WTC11 (cell line): ENCODE measurements at regions not wholly inside any gene's neighbourhood (a gene's known extent, or its start where the extent isn't known, plus 50 kb on each side); places are given as distances from the start of the nearest gene placed in this dataset.

ENCODE experiments used
- ATAC-seq: fragments of 200-7000 bp; cut with Tn5 transposase; 2 replicates; pipeline ENCODE4 v1.10.0; 2021; ENCODE audit warnings: mild to moderate bottlenecking, moderate library complexity
- CTCF ChIA-PET: fragments of 300-600 bp; sonication (Branson Sonifier 250); formaldehyde crosslinking; loops from one replicate; lab custom pipeline; 2021; ENCODE audit warnings: antibody characterized with exemption; lab: Charles Lee
- POLR2A ChIA-PET: fragments of 350-600 bp; sonication (Branson Sonifier 250); formaldehyde crosslinking; loops from one replicate; lab custom pipeline; 2021; ENCODE audit warnings: antibody characterized with exemption; lab: Charles Lee
- DNase-seq: peaks from one replicate; pipeline ENCODE4 v3.0.0; 2021; ENCODE audit warnings: low spot score
- H3K27ac Mint-ChIP-seq: 2 replicates; pipeline ENCODE4 v1.8.0; 2021; ENCODE audit warnings: mixed read lengths
- H3K27me3 Mint-ChIP-seq: 2 replicates; pipeline ENCODE4 v1.8.0; 2021; ENCODE audit warnings: low read depth, mild to moderate bottlenecking, moderate library complexity, mixed read lengths
- H3K36me3 Mint-ChIP-seq: 2 replicates; pipeline ENCODE4 v1.8.0; 2021; ENCODE audit warnings: mixed read lengths
- H3K4me1 Mint-ChIP-seq: 2 replicates; pipeline ENCODE4 v1.8.0; 2022; ENCODE audit warnings: mixed read lengths
- H3K4me3 Mint-ChIP-seq: 2 replicates; pipeline ENCODE4 v1.8.0; 2021; ENCODE audit warnings: mild to moderate bottlenecking, moderate library complexity, mixed read lengths
- H3K9me3 Mint-ChIP-seq: 2 replicates; pipeline ENCODE4 v1.8.0; 2021; ENCODE audit warnings: mixed read lengths
- CREB1 ChIP-seq: sonication (generic); formaldehyde crosslinking; IDR thresholded peaks from 2 replicates; pipeline ENCODE4 v1.8.0; 2023; ENCODE audit warnings: mild to moderate bottlenecking, missing genetic modification reagents
- ELF4 ChIP-seq: sonication (generic); formaldehyde crosslinking; IDR thresholded peaks from 2 replicates; pipeline ENCODE4 v1.8.1; 2022; ENCODE audit warnings: low read depth, mild to moderate bottlenecking, moderate library complexity, missing genetic modification reagents
- EMX1 ChIP-seq: fragments of 250-450 bp; sonication (Bioruptor Pico); IDR thresholded peaks from 2 replicates; pipeline ENCODE4 v1.8.0; 2021; ENCODE audit warnings: mild to moderate bottlenecking
- FOXJ3 ChIP-seq: sonication (generic); formaldehyde crosslinking; IDR thresholded peaks from 2 replicates; pipeline ENCODE4 v1.9.0; 2021; ENCODE audit warnings: missing genetic modification reagents, mild to moderate bottlenecking, borderline replicate concordance
- GRHL2 ChIP-seq: fragments of 250-450 bp; sonication (Bioruptor Pico); IDR thresholded peaks from 2 replicates; pipeline ENCODE4 v1.8.0; 2022; ENCODE audit warnings: mild to moderate bottlenecking, moderate library complexity; ENCODE audit not compliant: insufficient replicate concordance, severe bottlenecking
- JUN ChIP-seq: sonication (generic); formaldehyde crosslinking; IDR thresholded peaks from 2 replicates; pipeline ENCODE4 v1.8.0; 2023; ENCODE audit warnings: mild to moderate bottlenecking, missing genetic modification reagents
- MXD4 ChIP-seq: fragments of 250-450 bp; sonication (Bioruptor Pico); IDR thresholded peaks from 2 replicates; pipeline ENCODE4 v1.8.0; 2021; ENCODE audit warnings: mild to moderate bottlenecking, moderate library complexity, borderline replicate concordance
- MYBL2 ChIP-seq: sonication (generic); formaldehyde crosslinking; IDR thresholded peaks from 2 replicates; pipeline ENCODE4 v1.8.1; 2023; ENCODE audit warnings: mild to moderate bottlenecking, moderate library complexity, missing genetic modification reagents
- NR1H2 ChIP-seq: sonication (generic); formaldehyde crosslinking; IDR thresholded peaks from 2 replicates; pipeline ENCODE4 v1.9.0; 2021; ENCODE audit warnings: mild to moderate bottlenecking, moderate library complexity, missing genetic modification reagents
- OVOL2 ChIP-seq: fragments of 250-450 bp; sonication (Bioruptor Pico); IDR thresholded peaks from 2 replicates; pipeline ENCODE4 v1.9.0; 2021; ENCODE audit warnings: mild to moderate bottlenecking, borderline replicate concordance
- SMAD4 ChIP-seq: sonication (generic); formaldehyde crosslinking; IDR thresholded peaks from 2 replicates; pipeline ENCODE4 v1.8.0; 2022; ENCODE audit warnings: mild to moderate bottlenecking, missing genetic modification reagents
- TCF7 ChIP-seq: sonication (generic); formaldehyde crosslinking; IDR thresholded peaks from 2 replicates; pipeline ENCODE4 v1.8.0; 2022; ENCODE audit warnings: mild to moderate bottlenecking, low read depth, missing genetic modification reagents, moderate library complexity
- TEAD4 ChIP-seq: sonication (generic); formaldehyde crosslinking; IDR thresholded peaks from 2 replicates; pipeline ENCODE4 v1.8.0; 2022; ENCODE audit warnings: mild to moderate bottlenecking, missing genetic modification reagents
- ZBTB21 ChIP-seq: sonication (generic); formaldehyde crosslinking; IDR thresholded peaks from 2 replicates; pipeline ENCODE4 v1.8.1; 2023; ENCODE audit warnings: mild to moderate bottlenecking, missing genetic modification reagents, borderline replicate concordance
- ZNF121 ChIP-seq: sonication (generic); formaldehyde crosslinking; IDR thresholded peaks from 2 replicates; pipeline ENCODE4 v1.8.0; 2023; ENCODE audit warnings: missing genetic modification reagents
- ZNF138 ChIP-seq: sonication (generic); formaldehyde crosslinking; conservative IDR thresholded peaks from 2 replicates; pipeline ENCODE4 v1.8.1; 2022; ENCODE audit warnings: mild to moderate bottlenecking, moderate library complexity, missing genetic modification reagents
- ZNF263 ChIP-seq: sonication (generic); formaldehyde crosslinking; IDR thresholded peaks from 2 replicates; pipeline ENCODE4 v1.8.1; 2022; ENCODE audit warnings: low read depth, mild to moderate bottlenecking, moderate library complexity, missing genetic modification reagents
- ZNF317 ChIP-seq: sonication (generic); formaldehyde crosslinking; IDR thresholded peaks from 2 replicates; pipeline ENCODE4 v1.8.1; 2023; ENCODE audit warnings: low read depth, mild to moderate bottlenecking, moderate library complexity, missing genetic modification reagents, borderline replicate concordance
- ZNF423 ChIP-seq: fragments of 250-450 bp; sonication (Bioruptor Pico); IDR thresholded peaks from 2 replicates; pipeline ENCODE4 v2.1.2; 2022; ENCODE audit warnings: mild to moderate bottlenecking, moderate library complexity
- TF ChIP-seq, protein P1 (sequence below): sonication (generic); formaldehyde crosslinking; IDR thresholded peaks from 2 replicates; pipeline ENCODE4 v1.8.1; 2023; ENCODE audit warnings: mild to moderate bottlenecking, missing genetic modification reagents, moderate library complexity
- TF ChIP-seq, protein P2 (sequence below): sonication (generic); formaldehyde crosslinking; IDR thresholded peaks from 2 replicates; pipeline ENCODE4 v1.8.0; 2022; ENCODE audit warnings: missing genetic modification reagents
- TF ChIP-seq, protein P3 (sequence below): sonication (generic); formaldehyde crosslinking; IDR thresholded peaks from 2 replicates; pipeline ENCODE4 v1.8.0; 2022; ENCODE audit warnings: mild to moderate bottlenecking, missing genetic modification reagents
- TF ChIP-seq, protein P4 (sequence below): sonication (generic); formaldehyde crosslinking; IDR thresholded peaks from 2 replicates; pipeline ENCODE4 v1.8.1; 2023; ENCODE audit warnings: mild to moderate bottlenecking, missing genetic modification reagents, borderline replicate concordance
- TF ChIP-seq, protein P5 (sequence below): fragments of 250-450 bp; sonication (Bioruptor Pico); IDR thresholded peaks from 2 replicates; pipeline ENCODE4 v1.9.0; 2021; ENCODE audit warnings: mild to moderate bottlenecking
- TF ChIP-seq, protein P6 (sequence below): sonication (generic); formaldehyde crosslinking; IDR thresholded peaks from 2 replicates; pipeline ENCODE4 v1.8.0; 2022; ENCODE audit warnings: mild to moderate bottlenecking, missing genetic modification reagents

DNA sequence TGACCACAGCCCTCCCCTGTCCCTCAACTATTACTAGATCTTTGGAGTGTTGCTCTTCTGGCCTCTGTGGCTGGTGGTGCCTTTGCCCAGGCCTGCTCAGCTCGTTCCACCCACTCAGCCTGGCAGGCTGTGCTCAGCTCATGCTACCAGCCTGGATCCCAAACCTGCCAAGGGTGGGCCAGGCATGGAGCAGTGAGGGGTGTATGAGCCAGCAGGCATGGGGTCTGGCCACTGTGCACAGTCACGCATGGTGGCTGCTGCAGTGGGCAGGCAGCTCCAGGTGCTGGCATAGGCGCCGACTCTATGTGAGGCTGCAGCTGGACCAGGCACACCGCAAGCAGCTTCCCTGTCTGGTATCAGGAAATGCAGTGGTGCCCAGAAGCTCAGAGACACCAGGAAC is 449.9 kb downstream of the MATN1 start:
- H3K36me3 Mint-ChIP-seq, result no peaks in the 10 kb centered on the region
- H3K9me3 Mint-ChIP-seq, result no peaks in the 10 kb centered on the region
- no peaks in the 10 kb centered on the region for H3K4me1 Mint-ChIP-seq
- POLR2A ChIA-PET, result no interaction called here
- ATAC-seq (no peak), DNase-seq (no peak)
- H3K27ac Mint-ChIP-seq, result no peak overlapping the region
- TF ChIP-seq, protein P1, sequence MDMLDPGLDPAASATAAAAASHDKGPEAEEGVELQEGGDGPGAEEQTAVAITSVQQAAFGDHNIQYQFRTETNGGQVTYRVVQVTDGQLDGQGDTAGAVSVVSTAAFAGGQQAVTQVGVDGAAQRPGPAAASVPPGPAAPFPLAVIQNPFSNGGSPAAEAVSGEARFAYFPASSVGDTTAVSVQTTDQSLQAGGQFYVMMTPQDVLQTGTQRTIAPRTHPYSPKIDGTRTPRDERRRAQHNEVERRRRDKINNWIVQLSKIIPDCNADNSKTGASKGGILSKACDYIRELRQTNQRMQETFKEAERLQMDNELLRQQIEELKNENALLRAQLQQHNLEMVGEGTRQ, result no peak
- TF ChIP-seq, protein P2, sequence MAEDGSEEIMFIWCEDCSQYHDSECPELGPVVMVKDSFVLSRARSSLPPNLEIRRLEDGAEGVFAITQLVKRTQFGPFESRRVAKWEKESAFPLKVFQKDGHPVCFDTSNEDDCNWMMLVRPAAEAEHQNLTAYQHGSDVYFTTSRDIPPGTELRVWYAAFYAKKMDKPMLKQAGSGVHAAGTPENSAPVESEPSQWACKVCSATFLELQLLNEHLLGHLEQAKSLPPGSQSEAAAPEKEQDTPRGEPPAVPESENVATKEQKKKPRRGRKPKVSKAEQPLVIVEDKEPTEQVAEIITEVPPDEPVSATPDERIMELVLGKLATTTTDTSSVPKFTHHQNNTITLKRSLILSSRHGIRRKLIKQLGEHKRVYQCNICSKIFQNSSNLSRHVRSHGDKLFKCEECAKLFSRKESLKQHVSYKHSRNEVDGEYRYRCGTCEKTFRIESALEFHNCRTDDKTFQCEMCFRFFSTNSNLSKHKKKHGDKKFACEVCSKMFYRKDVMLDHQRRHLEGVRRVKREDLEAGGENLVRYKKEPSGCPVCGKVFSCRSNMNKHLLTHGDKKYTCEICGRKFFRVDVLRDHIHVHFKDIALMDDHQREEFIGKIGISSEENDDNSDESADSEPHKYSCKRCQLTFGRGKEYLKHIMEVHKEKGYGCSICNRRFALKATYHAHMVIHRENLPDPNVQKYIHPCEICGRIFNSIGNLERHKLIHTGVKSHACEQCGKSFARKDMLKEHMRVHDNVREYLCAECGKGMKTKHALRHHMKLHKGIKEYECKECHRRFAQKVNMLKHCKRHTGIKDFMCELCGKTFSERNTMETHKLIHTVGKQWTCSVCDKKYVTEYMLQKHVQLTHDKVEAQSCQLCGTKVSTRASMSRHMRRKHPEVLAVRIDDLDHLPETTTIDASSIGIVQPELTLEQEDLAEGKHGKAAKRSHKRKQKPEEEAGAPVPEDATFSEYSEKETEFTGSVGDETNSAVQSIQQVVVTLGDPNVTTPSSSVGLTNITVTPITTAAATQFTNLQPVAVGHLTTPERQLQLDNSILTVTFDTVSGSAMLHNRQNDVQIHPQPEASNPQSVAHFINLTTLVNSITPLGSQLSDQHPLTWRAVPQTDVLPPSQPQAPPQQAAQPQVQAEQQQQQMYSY (CRISPR knock-in tag), result no peak
- TF ChIP-seq, protein P3, sequence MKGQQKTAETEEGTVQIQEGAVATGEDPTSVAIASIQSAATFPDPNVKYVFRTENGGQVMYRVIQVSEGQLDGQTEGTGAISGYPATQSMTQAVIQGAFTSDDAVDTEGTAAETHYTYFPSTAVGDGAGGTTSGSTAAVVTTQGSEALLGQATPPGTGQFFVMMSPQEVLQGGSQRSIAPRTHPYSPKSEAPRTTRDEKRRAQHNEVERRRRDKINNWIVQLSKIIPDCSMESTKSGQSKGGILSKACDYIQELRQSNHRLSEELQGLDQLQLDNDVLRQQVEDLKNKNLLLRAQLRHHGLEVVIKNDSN, result no peak
- TF ChIP-seq ZBTB21 (CRISPR knock-in tag) (no peak), TEAD4 (CRISPR knock-in tag) (no peak), MYBL2 (CRISPR knock-in tag) (no peak), ZNF121 (CRISPR knock-in tag) (no peak), ZNF138 (CRISPR knock-in tag) (no peak), GRHL2 (CRISPR knock-in tag) (no peak), EMX1 (CRISPR knock-in tag) (no peak), NR1H2 (CRISPR knock-in tag) (no peak), ZNF423 (CRISPR knock-in tag) (no peak), CREB1 (CRISPR knock-in tag) (no peak), TCF7 (CRISPR knock-in tag) (no peak)
- TF ChIP-seq, protein P4, sequence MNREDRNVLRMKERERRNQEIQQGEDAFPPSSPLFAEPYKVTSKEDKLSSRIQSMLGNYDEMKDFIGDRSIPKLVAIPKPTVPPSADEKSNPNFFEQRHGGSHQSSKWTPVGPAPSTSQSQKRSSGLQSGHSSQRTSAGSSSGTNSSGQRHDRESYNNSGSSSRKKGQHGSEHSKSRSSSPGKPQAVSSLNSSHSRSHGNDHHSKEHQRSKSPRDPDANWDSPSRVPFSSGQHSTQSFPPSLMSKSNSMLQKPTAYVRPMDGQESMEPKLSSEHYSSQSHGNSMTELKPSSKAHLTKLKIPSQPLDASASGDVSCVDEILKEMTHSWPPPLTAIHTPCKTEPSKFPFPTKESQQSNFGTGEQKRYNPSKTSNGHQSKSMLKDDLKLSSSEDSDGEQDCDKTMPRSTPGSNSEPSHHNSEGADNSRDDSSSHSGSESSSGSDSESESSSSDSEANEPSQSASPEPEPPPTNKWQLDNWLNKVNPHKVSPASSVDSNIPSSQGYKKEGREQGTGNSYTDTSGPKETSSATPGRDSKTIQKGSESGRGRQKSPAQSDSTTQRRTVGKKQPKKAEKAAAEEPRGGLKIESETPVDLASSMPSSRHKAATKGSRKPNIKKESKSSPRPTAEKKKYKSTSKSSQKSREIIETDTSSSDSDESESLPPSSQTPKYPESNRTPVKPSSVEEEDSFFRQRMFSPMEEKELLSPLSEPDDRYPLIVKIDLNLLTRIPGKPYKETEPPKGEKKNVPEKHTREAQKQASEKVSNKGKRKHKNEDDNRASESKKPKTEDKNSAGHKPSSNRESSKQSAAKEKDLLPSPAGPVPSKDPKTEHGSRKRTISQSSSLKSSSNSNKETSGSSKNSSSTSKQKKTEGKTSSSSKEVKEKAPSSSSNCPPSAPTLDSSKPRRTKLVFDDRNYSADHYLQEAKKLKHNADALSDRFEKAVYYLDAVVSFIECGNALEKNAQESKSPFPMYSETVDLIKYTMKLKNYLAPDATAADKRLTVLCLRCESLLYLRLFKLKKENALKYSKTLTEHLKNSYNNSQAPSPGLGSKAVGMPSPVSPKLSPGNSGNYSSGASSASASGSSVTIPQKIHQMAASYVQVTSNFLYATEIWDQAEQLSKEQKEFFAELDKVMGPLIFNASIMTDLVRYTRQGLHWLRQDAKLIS (CRISPR knock-in tag), result no peak
- CTCF ChIA-PET, result interaction anchor here (0.6 to 1.3 kb wide), 5 partner anchors 41 to 633 kb away, joined by 3 to 5 read pairs (median 3); no protein-coding TSS in a partner anchor
- H3K4me3 Mint-ChIP-seq, result no peak overlapping the region
- H3K27me3 Mint-ChIP-seq, result no peaks in the 10 kb centered on the region; the same call in 1 of the 2 replicates

DNA sequence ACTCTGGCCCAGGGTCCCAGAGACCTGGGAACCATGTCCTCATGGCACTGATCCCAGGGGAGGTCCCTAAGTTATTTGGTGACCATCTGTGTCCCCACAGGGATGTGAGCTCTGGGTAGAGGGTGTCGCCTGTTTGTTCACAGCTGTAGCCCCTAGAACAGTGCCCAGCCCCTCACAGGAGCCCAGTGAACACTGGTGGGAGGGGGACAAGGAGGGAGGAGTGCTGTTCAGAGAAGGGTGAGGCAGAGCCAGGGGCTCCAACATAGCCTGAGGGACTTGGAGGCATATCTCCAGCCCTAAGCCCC is 450.4 kb downstream of the MATN1 start:
- no peak overlapping the region for H3K27ac Mint-ChIP-seq
- 0 out of 2 replicates have a peak, but pooled peaks cover 2% of the 10 kb centered on the region for H3K9me3 Mint-ChIP-seq
- H3K27me3 Mint-ChIP-seq, result no peaks in the 10 kb centered on the region; the same call in 1 of the 2 replicates
- ChIA-PET POLR2A (interaction anchor here (0.6 kb wide), 1 partner anchor 337 kb away, joined by 5 read pairs; no protein-coding TSS in a partner anchor), CTCF (interaction anchor here (0.6 to 1.5 kb wide), 2 partner anchors 40 to 454 kb away, joined by 3 to 5 read pairs; no protein-coding TSS in a partner anchor)
- no peaks in the 10 kb centered on the region for H3K36me3 Mint-ChIP-seq
- H3K4me1 Mint-ChIP-seq, result no peaks in the 10 kb centered on the region
- ATAC-seq, result no peak
- no peak for DNase-seq
- no peak overlapping the region for H3K4me3 Mint-ChIP-seq
- no peak for TF ChIP-seq MXD4
- TF ChIP-seq, protein P5, sequence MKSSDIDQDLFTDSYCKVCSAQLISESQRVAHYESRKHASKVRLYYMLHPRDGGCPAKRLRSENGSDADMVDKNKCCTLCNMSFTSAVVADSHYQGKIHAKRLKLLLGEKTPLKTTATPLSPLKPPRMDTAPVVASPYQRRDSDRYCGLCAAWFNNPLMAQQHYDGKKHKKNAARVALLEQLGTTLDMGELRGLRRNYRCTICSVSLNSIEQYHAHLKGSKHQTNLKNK (CRISPR knock-in tag), result no peak
- no peak for TF ChIP-seq GRHL2 (CRISPR knock-in tag)
- no peak for TF ChIP-seq JUN (CRISPR knock-in tag)
- no peak for TF ChIP-seq FOXJ3 (CRISPR knock-in tag)
- TF ChIP-seq SMAD4 (CRISPR knock-in tag), result no peak
- no peak for TF ChIP-seq EMX1 (CRISPR knock-in tag)
- TF ChIP-seq ELF4 (CRISPR knock-in tag), result no peak
- TF ChIP-seq ZNF317 (CRISPR knock-in tag), result no peak
- TF ChIP-seq TEAD4 (CRISPR knock-in tag), result no peak
- TF ChIP-seq, protein P6, sequence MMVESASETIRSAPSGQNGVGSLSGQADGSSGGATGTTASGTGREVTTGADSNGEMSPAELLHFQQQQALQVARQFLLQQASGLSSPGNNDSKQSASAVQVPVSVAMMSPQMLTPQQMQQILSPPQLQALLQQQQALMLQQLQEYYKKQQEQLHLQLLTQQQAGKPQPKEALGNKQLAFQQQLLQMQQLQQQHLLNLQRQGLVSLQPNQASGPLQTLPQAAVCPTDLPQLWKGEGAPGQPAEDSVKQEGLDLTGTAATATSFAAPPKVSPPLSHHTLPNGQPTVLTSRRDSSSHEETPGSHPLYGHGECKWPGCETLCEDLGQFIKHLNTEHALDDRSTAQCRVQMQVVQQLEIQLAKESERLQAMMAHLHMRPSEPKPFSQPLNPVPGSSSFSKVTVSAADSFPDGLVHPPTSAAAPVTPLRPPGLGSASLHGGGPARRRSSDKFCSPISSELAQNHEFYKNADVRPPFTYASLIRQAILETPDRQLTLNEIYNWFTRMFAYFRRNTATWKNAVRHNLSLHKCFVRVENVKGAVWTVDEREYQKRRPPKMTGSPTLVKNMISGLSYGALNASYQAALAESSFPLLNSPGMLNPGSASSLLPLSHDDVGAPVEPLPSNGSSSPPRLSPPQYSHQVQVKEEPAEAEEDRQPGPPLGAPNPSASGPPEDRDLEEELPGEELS, result no peak
- no peak for TF ChIP-seq ZNF263
- no peak for TF ChIP-seq OVOL2
